Osteocyte (in vitro differentiated cells): ENCODE measurements at regions not wholly inside any gene's neighbourhood (a gene's known extent, or its start where the extent isn't known, plus 50 kb on each side); places are given as distances from the start of the nearest gene placed in this dataset.

Experiments used
- DNase-seq: peaks from one replicate; pipeline ENCODE4 v3.0.0; 2021; ENCODE audit warnings: mixed read lengths; ENCODE audit not compliant: unreplicated experiment; ENCODE audit errors: extremely low spot score
- H3K27ac Mint-ChIP-seq: one replicate; pipeline ENCODE4 v1.8.0; 2021; ENCODE audit warnings: mild to moderate bottlenecking, mixed read lengths; ENCODE audit not compliant: unreplicated experiment
- H3K27me3 Mint-ChIP-seq: one replicate; pipeline ENCODE4 v1.8.0; 2021; ENCODE audit warnings: mixed read lengths; ENCODE audit not compliant: unreplicated experiment
- H3K36me3 Mint-ChIP-seq: one replicate; pipeline ENCODE4 v1.8.0; 2021; ENCODE audit warnings: mixed read lengths; ENCODE audit not compliant: unreplicated experiment
- H3K4me1 Mint-ChIP-seq: one replicate; pipeline ENCODE4 v1.8.0; 2021; ENCODE audit warnings: mixed read lengths; ENCODE audit not compliant: unreplicated experiment
- H3K4me3 Mint-ChIP-seq: one replicate; pipeline ENCODE4 v1.8.0; 2021; ENCODE audit warnings: mild to moderate bottlenecking, moderate library complexity, mixed read lengths; ENCODE audit not compliant: unreplicated experiment
- H3K9me3 Mint-ChIP-seq: one replicate; pipeline ENCODE4 v1.8.0; 2021; ENCODE audit warnings: mixed read lengths; ENCODE audit not compliant: unreplicated experiment
- CTCF ChIP-seq: fragments of 200-600 bp; sonication (generic); IDR thresholded peaks from 2 replicates; pipeline ENCODE4 v1.5.0; 2021; ENCODE audit warnings: antibody characterized with exemption, mild to moderate bottlenecking, moderate library complexity

- DNase-seq = no peak
- Mint-ChIP-seq H3K27me3 (peaks cover 24% of the 10 kb centered on the region), H3K4me1 (no peaks in the 10 kb centered on the region), H3K27ac (no peak overlapping the region), H3K36me3 (no peaks in the 10 kb centered on the region), H3K4me3 (no peak overlapping the region), H3K9me3 (peaks cover 6% of the 10 kb centered on the region)
- TF ChIP-seq CTCF = no peak
Measured at GRCh38 chr2:61707984-61708852, 145.6 kb downstream of the FAM161A start.

GRCh38 chr2:61705625-61706024 lies 148.2 kb downstream of the FAM161A start:
- DNase-seq = no peak
- Mint-ChIP-seq H3K27me3 (peaks cover 23% of the 10 kb centered on the region), H3K4me3 (no peak overlapping the region), H3K4me1 (no peaks in the 10 kb centered on the region), H3K9me3 (peaks cover 6% of the 10 kb centered on the region), H3K27ac (no peak overlapping the region), H3K36me3 (no peaks in the 10 kb centered on the region)
- TF ChIP-seq CTCF = no peak

GRCh38 chr2:61704364-61704763 lies 149.5 kb downstream of the FAM161A start:
- Mint-ChIP-seq H3K4me1 (no peaks in the 10 kb centered on the region), H3K36me3 (no peaks in the 10 kb centered on the region), H3K4me3 (no peak overlapping the region), H3K27ac (no peak overlapping the region), H3K9me3 (peaks cover 6% of the 10 kb centered on the region), H3K27me3 (peaks cover 16% of the 10 kb centered on the region)
- no peak for DNase-seq
- no peak for TF ChIP-seq CTCF

- no peak for DNase-seq
- TF ChIP-seq CTCF = no peak
- no peaks in the 10 kb centered on the region for H3K4me1 Mint-ChIP-seq
- no peak overlapping the region for H3K4me3 Mint-ChIP-seq
- H3K9me3 Mint-ChIP-seq = peaks cover 6% of the 10 kb centered on the region
- peaks cover 7% of the 10 kb centered on the region for H3K27me3 Mint-ChIP-seq
- no peak overlapping the region for H3K27ac Mint-ChIP-seq
- H3K36me3 Mint-ChIP-seq = no peaks in the 10 kb centered on the region
Measured at GRCh38 chr2:61702088-61702467, 151.8 kb downstream of the FAM161A start.

DNA sequence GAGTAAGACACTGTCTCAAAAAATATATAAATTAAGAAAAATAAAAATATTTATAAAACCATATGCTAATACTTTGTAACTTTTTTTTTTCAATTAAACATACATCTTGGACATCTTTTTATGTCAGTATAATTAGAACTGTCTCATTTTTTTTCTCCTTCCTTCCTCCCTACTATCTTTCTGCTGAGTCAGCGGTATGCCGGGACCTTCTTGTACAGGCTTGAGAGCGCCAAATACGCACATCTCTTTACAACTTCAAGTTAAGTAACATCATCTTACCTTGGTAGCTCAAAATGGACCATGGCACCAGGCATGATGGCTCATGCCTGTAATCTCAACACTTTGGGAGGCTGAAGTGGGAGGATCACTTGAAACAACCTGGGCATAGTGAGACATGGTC lies 153.4 kb downstream of the FAM161A start:
- TF ChIP-seq CTCF = no peak
- no peak for DNase-seq
- no peak overlapping the region for H3K27ac Mint-ChIP-seq
- peaks cover under 1% of the 10 kb centered on the region for H3K4me1 Mint-ChIP-seq
- H3K27me3 Mint-ChIP-seq = peaks cover 7% of the 10 kb centered on the region
- H3K4me3 Mint-ChIP-seq = no peak overlapping the region
- no peaks in the 10 kb centered on the region for H3K36me3 Mint-ChIP-seq
- H3K9me3 Mint-ChIP-seq = peaks cover 6% of the 10 kb centered on the region
